Myocyte (in vitro differentiated cells): ENCODE measurements at regions not wholly inside any gene's neighbourhood (a gene's known extent, or its start where the extent isn't known, plus 50 kb on each side); places are given as distances from the start of the nearest gene placed in this dataset.

ENCODE experiments used
- DNase-seq: peaks from one replicate; pipeline ENCODE4 v3.0.0-alpha.2; 2012; ENCODE audit warnings: low read depth

- no peak for DNase-seq
These were observed 267.3 kb downstream of the MTRR start for GRCh38 chr5:8136271-8136670.

GRCh38 chr5:8137941-8138550, 269.1 kb downstream of the MTRR start:
- no peak for DNase-seq

GRCh38 chr5:8138884-8139283, 269.9 kb downstream of the MTRR start:
- DNase-seq, result no peak

- no peak for DNase-seq
These were observed 281.8 kb downstream of the MTRR start for GRCh38 chr5:8150791-8151190.

- no peak for DNase-seq
These were observed 287.8 kb downstream of the MTRR start for GRCh38 chr5:8156706-8157105.

GRCh38 chr5:8157320-8157822, 288.4 kb downstream of the MTRR start:
- no peak for DNase-seq

- DNase-seq, result no peak
These were observed 307.2 kb downstream of the MTRR start for GRCh38 chr5:8176101-8176693.

- no peak for DNase-seq
These were observed 315.6 kb downstream of the MTRR start for GRCh38 chr5:8184455-8185063.

GRCh38 chr5:8185852-8186251, 316.9 kb downstream of the MTRR start:
- DNase-seq, result no peak

GRCh38 chr5:8188874-8189565, 320.1 kb downstream of the MTRR start:
- no peak for DNase-seq

GRCh38 chr5:8192840-8193239, 323.9 kb downstream of the MTRR start:
- DNase-seq, result no peak

GRCh38 chr5:8196061-8196460, 327.1 kb downstream of the MTRR start:
- no peak for DNase-seq

GRCh38 chr5:8208307-8208706, 339.4 kb downstream of the MTRR start:
- no peak for DNase-seq

GRCh38 chr5:8209500-8209899, 340.6 kb downstream of the MTRR start:
- no peak for DNase-seq

- DNase-seq, result no peak
These were observed 344.8 kb downstream of the MTRR start for GRCh38 chr5:8213701-8214240.

- no peak for DNase-seq
These were observed 348.0 kb downstream of the MTRR start for GRCh38 chr5:8216921-8217320.

- no peak for DNase-seq
These were observed 357.2 kb downstream of the MTRR start for GRCh38 chr5:8226148-8226547.

GRCh38 chr5:8227112-8227511, 358.2 kb downstream of the MTRR start:
- DNase-seq, result no peak

- DNase-seq, result no peak
These were observed 360.6 kb downstream of the MTRR start for GRCh38 chr5:8229551-8229950.

- DNase-seq, result no peak
These were observed 361.9 kb downstream of the MTRR start for GRCh38 chr5:8230868-8231267.

- DNase-seq, result no peak
These were observed 364.5 kb downstream of the MTRR start for GRCh38 chr5:8233479-8233878.

GRCh38 chr5:8234179-8234770, 365.3 kb downstream of the MTRR start:
- DNase-seq, result no peak
